ENCODE measurements at regions not wholly inside any gene's neighbourhood (a gene's known extent, or its start where the extent isn't known, plus 50 kb on each side); places are given as distances from the start of the nearest gene placed in this dataset.
A peak's percentile ranks its signal among the peaks of the same experiment; 100 is the strongest.

GRCh38 chr13:99659226-99659625 is 158.0 kb downstream of the TM9SF2 start:
- Mint-ChIP-seq H3K36me3 (ENCODE audit: low read depth) (no peaks in the 10 kb centered on the region), H3K27ac (ENCODE audit: unreplicated experiment) (no peak overlapping the region), H3K4me1 (ENCODE audit: low read depth) (peaks cover 43% of the 10 kb centered on the region), H3K4me3 (ENCODE audit: unreplicated experiment) (no peak overlapping the region), H3K9me3 (ENCODE audit: low read depth) (no peaks in the 10 kb centered on the region), H3K27me3 (ENCODE audit: low read depth) (no peaks in the 10 kb centered on the region)
- no peak for DNase-seq (ENCODE audit: low spot score)
- no peak for TF ChIP-seq CTCF (IDR thresholded peaks at IDR 0.05)

- DNase-seq (ENCODE audit: low spot score) = no peak
- Mint-ChIP-seq H3K4me1 (ENCODE audit: low read depth) (peaks cover 43% of the 10 kb centered on the region), H3K36me3 (ENCODE audit: low read depth) (no peaks in the 10 kb centered on the region), H3K27ac (ENCODE audit: unreplicated experiment) (peak overlapping the region; percentile 96), H3K9me3 (ENCODE audit: low read depth) (no peaks in the 10 kb centered on the region), H3K4me3 (ENCODE audit: unreplicated experiment) (peak overlapping the region; percentile 75), H3K27me3 (ENCODE audit: low read depth) (no peaks in the 10 kb centered on the region)
- peak; percentile 88 for TF ChIP-seq CTCF (IDR thresholded peaks at IDR 0.05)
Measured at GRCh38 chr13:99658261-99658991, 157.2 kb downstream of the TM9SF2 start.

GRCh38 chr13:99657848-99658260 is 156.6 kb downstream of the TM9SF2 start:
- Mint-ChIP-seq H3K36me3 (ENCODE audit: low read depth) (no peaks in the 10 kb centered on the region), H3K4me3 (ENCODE audit: unreplicated experiment) (peak overlapping the region; percentile 75), H3K4me1 (ENCODE audit: low read depth) (peaks cover 43% of the 10 kb centered on the region), H3K27me3 (ENCODE audit: low read depth) (no peaks in the 10 kb centered on the region), H3K9me3 (ENCODE audit: low read depth) (no peaks in the 10 kb centered on the region), H3K27ac (ENCODE audit: unreplicated experiment) (peak overlapping the region; percentile 96)
- DNase-seq (ENCODE audit: low spot score) = no peak
- TF ChIP-seq CTCF (IDR thresholded peaks at IDR 0.05) = no peak

- H3K27ac Mint-ChIP-seq (ENCODE audit: unreplicated experiment) = no peak overlapping the region
- H3K36me3 Mint-ChIP-seq (ENCODE audit: low read depth) = no peaks in the 10 kb centered on the region
- H3K4me1 Mint-ChIP-seq (ENCODE audit: low read depth) = peaks cover 43% of the 10 kb centered on the region
- no peak overlapping the region for H3K4me3 Mint-ChIP-seq (ENCODE audit: unreplicated experiment)
- TF ChIP-seq CTCF (IDR thresholded peaks at IDR 0.05) = no peak
- H3K27me3 Mint-ChIP-seq (ENCODE audit: low read depth) = no peaks in the 10 kb centered on the region
- no peaks in the 10 kb centered on the region for H3K9me3 Mint-ChIP-seq (ENCODE audit: low read depth)
- no peak for DNase-seq (ENCODE audit: low spot score)
Measured at GRCh38 chr13:99656844-99657381, 155.6 kb downstream of the TM9SF2 start.

GRCh38 chr13:99656092-99656745 is 154.9 kb downstream of the TM9SF2 start:
- Mint-ChIP-seq H3K4me3 (ENCODE audit: unreplicated experiment) (no peak overlapping the region), H3K9me3 (ENCODE audit: low read depth) (no peaks in the 10 kb centered on the region), H3K27ac (ENCODE audit: unreplicated experiment) (peak overlapping the region; percentile 33), H3K27me3 (ENCODE audit: low read depth) (no peaks in the 10 kb centered on the region), H3K36me3 (ENCODE audit: low read depth) (no peaks in the 10 kb centered on the region), H3K4me1 (ENCODE audit: low read depth) (peaks cover 43% of the 10 kb centered on the region)
- TF ChIP-seq CTCF (IDR thresholded peaks at IDR 0.05) = peak; percentile 94
- DNase-seq (ENCODE audit: low spot score) = no peak
